HCT116 (cell line): ENCODE measurements at regions not wholly inside any gene's neighbourhood (a gene's known extent, or its start where the extent isn't known, plus 50 kb on each side); places are given as distances from the start of the nearest gene placed in this dataset.

ENCODE experiments used
- ATAC-seq: fragments of 200-7000 bp; cut with Tn5 transposase; 2 replicates; pipeline ENCODE4 v1.9.1; 2020; ENCODE audit warnings: mild to moderate bottlenecking, moderate library complexity
- BruUV-seq: library from RNA; stranded (reverse); fragments of 400-500 nt; replicated peaks from 2 replicates; lab custom pipeline; 2021; lab: Mats Ljungman, UMichigan
- CTCF ChIA-PET: fragments of 300-600 bp; sonication (Branson Sonifier 250); formaldehyde crosslinking; loops from one replicate; lab custom pipeline; 2021; ENCODE audit warnings: antibody characterized with exemption; lab: Charles Lee
- POLR2A ChIA-PET: fragments of 300-600, 350-600 bp; sonication (Branson Sonifier 250); formaldehyde crosslinking; loops from one replicate; lab custom pipeline; 2021; ENCODE audit warnings: antibody characterized with exemption; lab: Charles Lee
- RAD21 ChIA-PET, 2 experiments: fragments of 300-600 bp; sonication (Branson Sonifier 250); formaldehyde crosslinking; loops; one replicate each; lab custom pipeline; 2023; ENCODE audit warnings: low total read pairs in 2 of 2; ENCODE audit not compliant: uncharacterized antibody in 2 of 2, unreplicated experiment in 2 of 2, low non-redundant PET in 1 of 2; lab: Charles Lee
- DNase-seq: peaks from one replicate; pipeline ENCODE4 v3.0.0-alpha.2; 2010; ENCODE audit warnings: low read depth, low spot score
- H2AFZ ChIP-seq: fragments of 200-600 bp; shearing (Covaris generic), sonication (generic); 2 replicates; pipeline ENCODE4 v1.6.1; 2017; ENCODE audit warnings: low read depth, mixed run types, mixed read lengths, antibody characterized with exemption, low read length; ENCODE audit not compliant: poor library complexity, severe bottlenecking
- H3K27ac ChIP-seq: 2 replicates; pipeline ENCODE4 v1.5.1; 2012; ENCODE audit warnings: low read depth, low read length
- H3K27me3 ChIP-seq: fragments of 200-600 bp; sonication (generic); 2 replicates; pipeline ENCODE4 v1.6.1; 2016; ENCODE audit warnings: mixed run types, low read length, mixed read lengths; ENCODE audit not compliant: insufficient read depth
- H3K36me3 ChIP-seq, 2 experiments: fragments of 200-500 bp in 1 of 2; fragments of 200-600 bp in 1 of 2; sonication (Bioruptor generic) in 1 of 2; sonication (generic) in 1 of 2; 2 replicates each; pipeline versions ENCODE4 v1.5.1 to v1.6.1; 2014 to 2016; ENCODE audit warnings: low read length in 2 of 2, inconsistent platforms in 1 of 2, mixed read lengths in 1 of 2, mixed run types in 1 of 2; ENCODE audit not compliant: insufficient read depth in 2 of 2, control insufficient read depth in 1 of 2
- H3K4me1 ChIP-seq, 2 experiments: fragments of 200-600 bp in 1 of 2; sonication (generic) in 1 of 2; 2 replicates each; pipeline versions ENCODE4 v1.5.1 to v1.6.1; 2012 to 2017; ENCODE audit warnings: low read length in 2 of 2, inconsistent platforms in 1 of 2, mild to moderate bottlenecking in 1 of 2, mixed read lengths in 1 of 2, mixed run types in 1 of 2, moderate library complexity in 1 of 2; ENCODE audit not compliant: insufficient read depth in 2 of 2, control insufficient read depth in 1 of 2
- H3K4me2 ChIP-seq: fragments of 200-600 bp; sonication (generic); 2 replicates; pipeline ENCODE4 v1.6.1; 2017; ENCODE audit warnings: mixed run types, low read length, mixed read lengths
- H3K4me3 ChIP-seq, 2 experiments: fragments of 200-600 bp in 1 of 2; sonication (generic) in 1 of 2; replicated peaks in 1 of 2; 2 replicates each; pipeline ENCODE4 v1.5.1; 2011 to 2016; ENCODE audit warnings: low read length in 2 of 2, control low read depth in 1 of 2, low read depth in 1 of 2, mild to moderate bottlenecking in 1 of 2, mixed read lengths in 1 of 2, mixed run types in 1 of 2
- H3K79me2 ChIP-seq: fragments of 200-600 bp; sonication (generic); 2 replicates; pipeline ENCODE4 v1.6.1; 2017; ENCODE audit warnings: mild to moderate bottlenecking, mixed run types, low read length, moderate library complexity, mixed read lengths; ENCODE audit not compliant: insufficient read depth
- H3K9ac ChIP-seq: fragments of 200-600 bp; sonication (generic); 2 replicates; pipeline ENCODE4 v1.6.1; 2016; ENCODE audit warnings: low read length, mixed read lengths
- H3K9me2 ChIP-seq: fragments of 200-600 bp; sonication (generic), shearing (Covaris generic); 2 replicates; pipeline ENCODE4 v1.6.1; 2017; ENCODE audit warnings: mixed run types, mild to moderate bottlenecking, moderate library complexity; ENCODE audit not compliant: insufficient read depth
- H3K9me3 ChIP-seq, 2 experiments: fragments of 200-500 bp in 1 of 2; fragments of 200-600 bp in 1 of 2; sonication (Bioruptor generic) in 1 of 2; sonication (generic) in 1 of 2; 2 replicates each; pipeline ENCODE4 v1.6.1; 2014 to 2017; ENCODE audit warnings: low read length in 2 of 2, mixed read lengths in 2 of 2, inconsistent platforms in 1 of 2, low read depth in 1 of 2, mild to moderate bottlenecking in 1 of 2, mixed run types in 1 of 2, moderate library complexity in 1 of 2; ENCODE audit not compliant: control insufficient read depth in 1 of 2, insufficient read depth in 1 of 2
- H4K20me1 ChIP-seq: fragments of 200-600 bp; sonication (generic), shearing (Covaris generic); 2 replicates; pipeline ENCODE4 v1.6.1; 2017; ENCODE audit warnings: mixed run types, mild to moderate bottlenecking, moderate library complexity; ENCODE audit not compliant: insufficient read depth
- CBX3 ChIP-seq: IDR thresholded peaks from 2 replicates; pipeline ENCODE4 v1.6.1; 2012; ENCODE audit warnings: low read depth
- CEBPB ChIP-seq: IDR thresholded peaks from 2 replicates; pipeline ENCODE4 v1.6.1; 2012; ENCODE audit warnings: low read depth
- EGR1 ChIP-seq: IDR thresholded peaks from 2 replicates; pipeline ENCODE4 v1.6.1; 2012; ENCODE audit warnings: low read depth
- EZH2 ChIP-seq: fragments of 200-600 bp; sonication (generic); IDR thresholded peaks from 2 replicates; pipeline ENCODE4 v1.6.1; 2017; ENCODE audit warnings: antibody characterized with exemption, mixed run types
- EZH2phosphoT487 ChIP-seq: fragments of 200-600 bp; IDR thresholded peaks from 2 replicates; pipeline ENCODE4 v1.6.1; 2018; ENCODE audit warnings: antibody characterized with exemption, borderline replicate concordance
- FOSL1 ChIP-seq: IDR thresholded peaks from 2 replicates; pipeline ENCODE4 v1.6.1; 2012; ENCODE audit warnings: low read depth
- JUND ChIP-seq: IDR thresholded peaks from 2 replicates; pipeline ENCODE4 v1.6.1; 2012
- MAX ChIP-seq: IDR thresholded peaks from 2 replicates; pipeline ENCODE4 v1.6.1; 2012
- POLR2A ChIP-seq: IDR thresholded peaks from 2 replicates; pipeline ENCODE4 v1.7.0; 2011; ENCODE audit warnings: borderline replicate concordance; ENCODE audit not compliant: insufficient read depth, insufficient read length; ENCODE audit errors: extremely low read depth
- SIN3A ChIP-seq: IDR thresholded peaks from 2 replicates; pipeline ENCODE4 v1.6.1; 2012; ENCODE audit warnings: low read depth
- SP1 ChIP-seq: IDR thresholded peaks from 2 replicates; pipeline ENCODE4 v1.6.1; 2012; ENCODE audit warnings: low read depth
- TCF7L2 ChIP-seq: IDR thresholded peaks from 2 replicates; pipeline ENCODE4 v1.7.0; 2011; ENCODE audit warnings: borderline replicate concordance, inconsistent platforms; ENCODE audit not compliant: insufficient read depth, insufficient read length; ENCODE audit errors: extremely low read depth
- ZBTB33 ChIP-seq: IDR thresholded peaks from 2 replicates; pipeline ENCODE4 v1.6.1; 2011; ENCODE audit warnings: mild to moderate bottlenecking, low read length, moderate library complexity; ENCODE audit not compliant: insufficient replicate concordance; ENCODE audit errors: extremely low read depth
- ZNF274 ChIP-seq: fragments of 200-500 bp; sonication (Bioruptor generic); IDR thresholded peaks from 2 replicates; pipeline ENCODE4 v1.6.1; 2014; ENCODE audit warnings: mild to moderate bottlenecking, low read depth, low read length, inconsistent platforms
- intact Hi-C: fragments of 100-400 bp; cut with micrococcal nuclease; formaldehyde crosslinking; loops from 2 replicates; pipeline ENCODE4 v1.10.0; 2022

- H3K4me1 ChIP-seq = peaks cover 0 to 6% of the 10 kb centered on the region in 2 experiments; a peak in 1 of 4 replicates
Measured at GRCh38 chr10:42974693-42975002, 102.2 kb upstream of the RET start.

More at GRCh38 chr10:42974693-42975002, 102.2 kb upstream of the RET start:
- RAD21 ChIA-PET = no interaction called here
- intact Hi-C loops = loop anchor here (1.0 kb wide), 1 partner anchor 108 kb away; no protein-coding TSS in a partner anchor
- H3K9me2 ChIP-seq = no peaks in the 10 kb centered on the region
- H3K4me3 ChIP-seq = no peak overlapping the region
- DNase-seq (no peak), ATAC-seq (no peak)
- no peak overlapping the region for H3K4me2 ChIP-seq
- BruUV-seq = no TSS peak
- no peaks in the 10 kb centered on the region for H4K20me1 ChIP-seq
- no peaks in the 10 kb centered on the region for H3K27me3 ChIP-seq
- TF ChIP-seq CEBPB (no peak), MAX (no peak), FOSL1 (no peak), EGR1 (no peak), ZNF274 (no peak), SIN3A (no peak), CBX3 (no peak), EZH2 (no peak), TCF7L2 (no peak), ZBTB33 (no peak), SP1 (no peak), JUND (no peak), POLR2A (no peak), EZH2phosphoT487 (no peak)
- TF ChIP-seq, all 23 proteins: peak for 0
- no peaks in the 10 kb centered on the region for H3K79me2 ChIP-seq
- H3K9ac ChIP-seq = no peak overlapping the region
- no peaks in the 10 kb centered on the region for H3K36me3 ChIP-seq
- H3K27ac ChIP-seq = no peak overlapping the region
- H3K9me3 ChIP-seq = no peaks in the 10 kb centered on the region
- CTCF ChIA-PET = no interaction called here
- POLR2A ChIA-PET = no interaction called here
- H2AFZ ChIP-seq = no peak overlapping the region
